ENCODE measurements at regions not wholly inside any gene's neighbourhood (a gene's known extent, or its start where the extent isn't known, plus 50 kb on each side); places are given as distances from the start of the nearest gene placed in this dataset.

DNA sequence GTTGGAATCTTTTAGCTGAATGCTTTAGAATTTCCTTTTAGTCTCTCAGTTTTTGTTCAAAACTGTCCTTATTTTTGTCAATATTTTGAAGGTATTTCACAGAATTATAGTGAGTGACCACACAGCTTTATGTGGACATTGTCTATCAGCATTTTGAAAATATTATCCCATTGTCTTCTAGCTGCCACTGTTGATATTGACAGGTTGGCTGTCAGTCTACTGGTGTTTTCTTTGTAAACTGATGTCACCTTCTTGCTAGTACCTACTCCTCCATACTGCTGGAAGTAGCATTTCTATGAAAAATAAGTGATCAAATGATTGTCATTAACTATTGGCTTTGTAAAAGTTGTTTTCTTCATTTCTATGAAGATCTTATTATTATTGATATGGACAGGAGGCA, 256.8 kb downstream of the KLF12 start:
- Histone ChIP-seq H3K36me3 (ENCODE audit: insufficient read depth, low read length) (peaks cover 3% of the 10 kb centered on the region), H3K4me3 (ENCODE audit: low read length) (no peak overlapping the region), H3K4me1 (ENCODE audit: insufficient read depth, low read length) (peaks cover 10% of the 10 kb centered on the region), H3K27ac (ENCODE audit: low read depth in 1 of 2, low read length in 2 of 2) (no peak overlapping the region), H3K27me3 (ENCODE audit: control insufficient read depth in 1 of 2, insufficient read depth in 2 of 2, low read length in 2 of 2) (no peaks in the 10 kb centered on the region), H3K9me3 (ENCODE audit: control insufficient read depth in 1 of 2, insufficient read depth in 1 of 2, low read length in 2 of 2) (no peaks in the 10 kb centered on the region)
- ATAC-seq (ENCODE audit: poor library complexity): no peak
- H3K9me3 Mint-ChIP-seq: peaks cover 4% of the 10 kb centered on the region
- CTCF ChIA-PET: no interaction called here
- DNase-seq: no peak
- POLR2A ChIA-PET: no interaction called here
- no peak overlapping the region for H3K4me3 Mint-ChIP-seq
- H3K36me3 Mint-ChIP-seq (ENCODE audit: low read depth): peaks cover 32% of the 10 kb centered on the region
- H3K27me3 Mint-ChIP-seq: no peaks in the 10 kb centered on the region
- H3K4me1 Mint-ChIP-seq (ENCODE audit: low read depth): peaks cover 72% of the 10 kb centered on the region
- no peak overlapping the region for H3K27ac Mint-ChIP-seq
- intact Hi-C loops (cut with DNase I, micrococcal nuclease): no loop called here
- TF ChIP-seq, protein P1, sequence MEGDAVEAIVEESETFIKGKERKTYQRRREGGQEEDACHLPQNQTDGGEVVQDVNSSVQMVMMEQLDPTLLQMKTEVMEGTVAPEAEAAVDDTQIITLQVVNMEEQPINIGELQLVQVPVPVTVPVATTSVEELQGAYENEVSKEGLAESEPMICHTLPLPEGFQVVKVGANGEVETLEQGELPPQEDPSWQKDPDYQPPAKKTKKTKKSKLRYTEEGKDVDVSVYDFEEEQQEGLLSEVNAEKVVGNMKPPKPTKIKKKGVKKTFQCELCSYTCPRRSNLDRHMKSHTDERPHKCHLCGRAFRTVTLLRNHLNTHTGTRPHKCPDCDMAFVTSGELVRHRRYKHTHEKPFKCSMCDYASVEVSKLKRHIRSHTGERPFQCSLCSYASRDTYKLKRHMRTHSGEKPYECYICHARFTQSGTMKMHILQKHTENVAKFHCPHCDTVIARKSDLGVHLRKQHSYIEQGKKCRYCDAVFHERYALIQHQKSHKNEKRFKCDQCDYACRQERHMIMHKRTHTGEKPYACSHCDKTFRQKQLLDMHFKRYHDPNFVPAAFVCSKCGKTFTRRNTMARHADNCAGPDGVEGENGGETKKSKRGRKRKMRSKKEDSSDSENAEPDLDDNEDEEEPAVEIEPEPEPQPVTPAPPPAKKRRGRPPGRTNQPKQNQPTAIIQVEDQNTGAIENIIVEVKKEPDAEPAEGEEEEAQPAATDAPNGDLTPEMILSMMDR (IDR thresholded peaks at IDR 0.05): no peak

DNA sequence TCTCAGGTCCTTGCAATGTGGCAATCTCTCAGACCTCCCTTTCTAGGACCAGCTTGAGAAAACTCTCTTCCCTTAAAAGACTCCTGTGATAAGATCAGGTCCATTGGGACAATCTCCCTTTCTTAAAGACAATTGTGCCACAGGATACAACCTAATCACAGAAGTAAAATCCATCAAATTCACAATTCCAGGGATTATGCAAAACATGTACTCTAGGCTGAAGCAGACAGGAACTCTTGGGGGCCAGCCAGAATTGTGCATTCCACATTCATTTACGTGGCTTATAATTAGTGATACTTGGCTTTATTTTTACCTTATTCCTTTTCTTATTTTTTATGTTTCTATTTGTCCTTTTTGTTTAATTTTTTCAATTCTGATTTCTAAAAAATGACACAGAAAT, 257.9 kb downstream of the KLF12 start:
- ATAC-seq (ENCODE audit: poor library complexity): no peak
- H3K4me1 ChIP-seq (ENCODE audit: insufficient read depth, low read length): peaks cover 10% of the 10 kb centered on the region
- H3K4me3 ChIP-seq (ENCODE audit: low read length): no peak overlapping the region
- peaks cover 74% of the 10 kb centered on the region for H3K4me1 Mint-ChIP-seq (ENCODE audit: low read depth)
- H3K9me3 ChIP-seq (ENCODE audit: control insufficient read depth in 1 of 2, insufficient read depth in 1 of 2, low read length in 2 of 2): no peaks in the 10 kb centered on the region
- ChIA-PET POLR2A (interaction anchor here (0.5 kb wide), 1 partner anchor 11 kb away, joined by 3 read pairs; no protein-coding TSS in a partner anchor), CTCF (no interaction called here)
- no peak for DNase-seq
- H3K9me3 Mint-ChIP-seq: peaks cover 4% of the 10 kb centered on the region
- no peaks in the 10 kb centered on the region for H3K27me3 Mint-ChIP-seq
- H3K27ac Mint-ChIP-seq: no peak overlapping the region
- H3K36me3 ChIP-seq (ENCODE audit: insufficient read depth, low read length): peaks cover 3% of the 10 kb centered on the region
- peaks cover 32% of the 10 kb centered on the region for H3K36me3 Mint-ChIP-seq (ENCODE audit: low read depth)
- intact Hi-C loops (cut with DNase I, micrococcal nuclease): no loop called here
- H3K4me3 Mint-ChIP-seq: no peak overlapping the region
- H3K27ac ChIP-seq (ENCODE audit: low read depth in 1 of 2, low read length in 2 of 2): no peak overlapping the region
- H3K27me3 ChIP-seq (ENCODE audit: control insufficient read depth in 1 of 2, insufficient read depth in 2 of 2, low read length in 2 of 2): no peaks in the 10 kb centered on the region
- TF ChIP-seq, protein P1 (IDR thresholded peaks at IDR 0.05): no peak

DNA sequence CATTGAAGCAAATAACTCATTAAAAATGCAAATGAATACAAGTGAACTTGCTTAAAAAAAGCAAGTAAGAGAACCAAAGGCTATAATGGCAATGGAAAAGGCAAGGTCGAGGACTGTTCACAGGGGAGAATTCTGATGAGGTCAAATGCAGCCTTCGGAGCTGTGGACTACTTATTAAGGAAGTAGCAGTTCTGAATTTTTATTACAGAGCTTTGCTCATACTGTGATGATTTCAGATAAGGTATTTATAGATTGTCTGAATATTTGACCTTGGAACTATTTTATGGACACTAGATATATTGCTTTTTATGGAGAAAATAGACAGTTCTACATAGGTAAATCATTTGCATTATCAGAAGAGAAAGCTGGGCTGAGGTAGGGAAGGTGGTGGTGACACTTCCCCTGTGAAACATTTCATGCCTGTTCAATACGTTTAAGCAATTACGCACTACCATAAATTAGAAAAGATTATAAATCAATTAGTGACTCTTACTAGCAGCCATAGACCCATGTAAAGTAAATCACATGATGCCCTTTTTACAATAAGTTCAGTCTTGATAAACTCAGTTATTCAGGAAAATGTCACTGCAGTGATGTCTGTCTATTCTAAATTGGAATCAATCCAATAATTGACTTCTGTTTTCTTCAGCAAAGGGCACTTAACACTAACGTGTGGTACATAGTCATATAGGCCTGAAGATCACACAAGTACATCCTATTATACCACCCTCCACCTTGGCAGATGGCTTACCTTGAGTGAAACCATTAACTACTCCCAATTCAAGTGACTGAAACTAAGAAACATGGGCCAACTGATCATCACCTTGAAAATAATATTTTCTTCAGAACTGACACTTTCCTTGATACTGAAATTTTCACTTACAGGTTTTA, 260.0 kb downstream of the KLF12 start:
- TF ChIP-seq, protein P1 (IDR thresholded peaks at IDR 0.05): no peak
- H3K4me1 ChIP-seq (ENCODE audit: insufficient read depth, low read length): peaks cover 4% of the 10 kb centered on the region
- Mint-ChIP-seq H3K27me3 (no peaks in the 10 kb centered on the region), H3K9me3 (peaks cover under 1% of the 10 kb centered on the region), H3K36me3 (ENCODE audit: low read depth) (peaks cover 24% of the 10 kb centered on the region), H3K4me3 (no peak overlapping the region), H3K27ac (peak overlapping the region; percentile 63), H3K4me1 (ENCODE audit: low read depth) (peaks cover 73% of the 10 kb centered on the region)
- H3K27ac ChIP-seq (ENCODE audit: low read depth in 1 of 2, low read length in 2 of 2): no peak overlapping the region
- DNase-seq (no peak), ATAC-seq (ENCODE audit: poor library complexity) (no peak)
- POLR2A ChIA-PET: no interaction called here
- no peak overlapping the region for H3K4me3 ChIP-seq (ENCODE audit: low read length)
- H3K36me3 ChIP-seq (ENCODE audit: insufficient read depth, low read length): peaks cover 3% of the 10 kb centered on the region
- intact Hi-C loops (cut with DNase I, micrococcal nuclease): no loop called here
- CTCF ChIA-PET: no interaction called here
- no peaks in the 10 kb centered on the region for H3K27me3 ChIP-seq (ENCODE audit: control insufficient read depth in 1 of 2, insufficient read depth in 2 of 2, low read length in 2 of 2)
- no peaks in the 10 kb centered on the region for H3K9me3 ChIP-seq (ENCODE audit: control insufficient read depth in 1 of 2, insufficient read depth in 1 of 2, low read length in 2 of 2)
